Naive thymus-derived CD4-positive, alpha-beta T cell (primary cell): ENCODE measurements at regions not wholly inside any gene's neighbourhood (a gene's known extent, or its start where the extent isn't known, plus 50 kb on each side); places are given as distances from the start of the nearest gene placed in this dataset.
A peak's percentile ranks its signal among the peaks of the same experiment; 100 is the strongest.
"Not testable (repeated sequence)": the region's sequence is repeated elsewhere in the genome, so short reads cannot be mapped to it uniquely, and the experiment has no call there.

Experiments used
- ATAC-seq: fragments of 150-1000 bp; cut with Tn5 transposase; 2 replicates; pipeline ENCODE4 v1.10.0; 2021; ENCODE audit warnings: mild to moderate bottlenecking, moderate library complexity
- CTCF ChIA-PET: fragments of 350-600 bp; sonication (Branson Sonifier 250); formaldehyde crosslinking; loops from one replicate; lab custom pipeline; 2021; ENCODE audit warnings: antibody characterized with exemption; lab: Charles Lee
- POLR2A ChIA-PET: fragments of 350-600 bp; sonication (Branson Sonifier 250); formaldehyde crosslinking; loops from one replicate; lab custom pipeline; 2021; ENCODE audit warnings: antibody characterized with exemption, inconsistent platforms; lab: Charles Lee
- DNase-seq, 9 donors: peaks; one replicate each; pipeline versions ENCODE4 v3.0.0 to v3.0.0-alpha.2; 2020 to 2022; ENCODE audit warnings: mixed read lengths in 1 of 9
- H3K27ac ChIP-seq: one replicate; pipeline ENCODE4 v1.7.0; 2013; ENCODE audit warnings: mild to moderate bottlenecking, low read depth, low read length, moderate library complexity
- H3K27me3 ChIP-seq, 2 donors: one replicate each; pipeline ENCODE4 v1.7.0; 2013; ENCODE audit warnings: low read length in 2 of 2, mild to moderate bottlenecking in 2 of 2, moderate library complexity in 2 of 2; ENCODE audit not compliant: control insufficient read depth in 2 of 2, insufficient read depth in 2 of 2
- H3K36me3 ChIP-seq, 3 experiments: 1 replicate in 2 of 3; 2 replicates in 1 of 3; pipeline ENCODE4 v1.7.0; 2013; ENCODE audit warnings: low read length in 3 of 3, mild to moderate bottlenecking in 3 of 3, moderate library complexity in 1 of 3; ENCODE audit not compliant: insufficient read depth in 3 of 3, control insufficient read depth in 2 of 3
- H3K4me1 ChIP-seq, 2 donors: one replicate each; pipeline ENCODE4 v1.7.0; 2013; ENCODE audit warnings: low read length in 2 of 2, mild to moderate bottlenecking in 2 of 2, moderate library complexity in 1 of 2; ENCODE audit not compliant: control insufficient read depth in 2 of 2, insufficient read depth in 2 of 2
- H3K4me3 ChIP-seq: 2 replicates; pipeline ENCODE4 v1.7.0; 2013; ENCODE audit warnings: mild to moderate bottlenecking, low read length
- H3K9me3 ChIP-seq, 3 experiments: 1 replicate in 2 of 3; 2 replicates in 1 of 3; pipeline ENCODE4 v1.7.0; 2013; ENCODE audit warnings: low read length in 3 of 3; ENCODE audit not compliant: control insufficient read depth in 2 of 3
- H3K27ac Mint-ChIP-seq, 9 donors: one replicate each; pipeline ENCODE4 v1.8.0; 2020 to 2022; ENCODE audit warnings: mixed read lengths in 9 of 9, mild to moderate bottlenecking in 8 of 9, moderate library complexity in 5 of 9, inconsistent platforms in 2 of 9
- H3K27me3 Mint-ChIP-seq, 5 donors: one replicate each; pipeline ENCODE4 v1.8.0; 2021 to 2022; ENCODE audit warnings: mixed read lengths in 5 of 5, mild to moderate bottlenecking in 1 of 5
- H3K36me3 Mint-ChIP-seq, 5 donors: one replicate each; pipeline ENCODE4 v1.8.0; 2020 to 2022; ENCODE audit warnings: mixed read lengths in 5 of 5, mild to moderate bottlenecking in 3 of 5, inconsistent platforms in 1 of 5
- H3K4me1 Mint-ChIP-seq, 7 donors: one replicate each; pipeline ENCODE4 v1.8.0; 2020 to 2022; ENCODE audit warnings: mixed read lengths in 7 of 7, mild to moderate bottlenecking in 3 of 7, inconsistent platforms in 1 of 7
- H3K4me3 Mint-ChIP-seq, 10 donors: one replicate each; pipeline ENCODE4 v1.8.0; 2020 to 2022; ENCODE audit warnings: mild to moderate bottlenecking in 10 of 10, mixed read lengths in 10 of 10, moderate library complexity in 6 of 10, inconsistent platforms in 2 of 10
- H3K9me3 Mint-ChIP-seq, 11 donors: one replicate each; pipeline ENCODE4 v1.8.0; 2020 to 2022; ENCODE audit warnings: mixed read lengths in 11 of 11, mild to moderate bottlenecking in 4 of 11, inconsistent platforms in 1 of 11, moderate library complexity in 1 of 11
- intact Hi-C, 2 donors: fragments of 100-400 bp; cut with micrococcal nuclease; formaldehyde crosslinking; loops; one replicate each; pipeline ENCODE4 v1.15.1; 2023

GRCh38 chr17:37859451-37859850 is 64.8 kb upstream of the TBC1D3K start:
- ChIA-PET CTCF (no interaction called here), POLR2A (no interaction called here)
- peaks cover 0 to 6% (median 0%) of the 10 kb centered on the region in 3 experiments for H3K9me3 ChIP-seq
- H3K27ac ChIP-seq, result no peak overlapping the region
- intact Hi-C loops, result no loop called here
- H3K27me3 ChIP-seq, result no peaks in the 10 kb centered on the region
- Mint-ChIP-seq H3K4me1 (peaks cover 0 to 13% (median 0%) of the 10 kb centered on the region in 7 donors), H3K9me3 (peaks cover 0 to 23% (median 15%) of the 10 kb centered on the region in 11 donors), H3K36me3 (peaks cover 0 to 9% (median 3%) of the 10 kb centered on the region in 5 donors), H3K4me3 (no peak overlapping the region), H3K27me3 (peaks cover 15 to 36% (median 27%) of the 10 kb centered on the region in 5 donors), H3K27ac (no peak overlapping the region)
- H3K36me3 ChIP-seq, result no peaks in the 10 kb centered on the region
- ATAC-seq (no peak), DNase-seq (no peak)
- H3K4me1 ChIP-seq, result no peaks in the 10 kb centered on the region
- no peak overlapping the region for H3K4me3 ChIP-seq

GRCh38 chr17:37858391-37858790 is 65.8 kb upstream of the TBC1D3K start:
- H3K36me3 Mint-ChIP-seq, H3K4me1 ChIP-seq, intact Hi-C loops, H3K27ac ChIP-seq, CTCF ChIA-PET, H3K4me3 Mint-ChIP-seq, H3K27me3 ChIP-seq, DNase-seq, POLR2A ChIA-PET, H3K36me3 ChIP-seq, H3K4me3 ChIP-seq, H3K9me3 ChIP-seq, H3K27ac Mint-ChIP-seq, ATAC-seq: not testable (repeated sequence)
- Mint-ChIP-seq H3K27me3 (peaks cover 10 to 33% (median 19%) of the 10 kb centered on the region in 5 donors), H3K4me1 (peaks cover 0 to 17% (median 0%) of the 10 kb centered on the region in 7 donors), H3K9me3 (peaks cover 0 to 23% (median 15%) of the 10 kb centered on the region in 11 donors)

- Mint-ChIP-seq H3K36me3 (peaks cover 0 to 9% (median 3%) of the 10 kb centered on the region in 5 donors), H3K4me1 (peaks cover 0 to 17% (median 0%) of the 10 kb centered on the region in 7 donors), H3K9me3 (peaks cover 0 to 23% (median 15%) of the 10 kb centered on the region in 11 donors), H3K27me3 (peaks cover 10 to 43% (median 16%) of the 10 kb centered on the region in 5 donors), H3K27ac (peak overlapping the region in 2 of 9 donors; percentile 10 to 49), H3K4me3 (no peak overlapping the region)
- H3K36me3 ChIP-seq, result no peaks in the 10 kb centered on the region
- ChIA-PET POLR2A (no interaction called here), CTCF (no interaction called here)
- no peaks in the 10 kb centered on the region for H3K27me3 ChIP-seq
- H3K9me3 ChIP-seq, result peaks cover 0 to 6% (median 0%) of the 10 kb centered on the region in 3 experiments
- intact Hi-C loops, result no loop called here
- DNase-seq (no peak), ATAC-seq (no peak)
- no peak overlapping the region for H3K27ac ChIP-seq
- H3K4me1 ChIP-seq, result no peaks in the 10 kb centered on the region
- H3K4me3 ChIP-seq, result no peak overlapping the region
Measured at GRCh38 chr17:37856245-37856644, 68.0 kb upstream of the TBC1D3K start.

DNA sequence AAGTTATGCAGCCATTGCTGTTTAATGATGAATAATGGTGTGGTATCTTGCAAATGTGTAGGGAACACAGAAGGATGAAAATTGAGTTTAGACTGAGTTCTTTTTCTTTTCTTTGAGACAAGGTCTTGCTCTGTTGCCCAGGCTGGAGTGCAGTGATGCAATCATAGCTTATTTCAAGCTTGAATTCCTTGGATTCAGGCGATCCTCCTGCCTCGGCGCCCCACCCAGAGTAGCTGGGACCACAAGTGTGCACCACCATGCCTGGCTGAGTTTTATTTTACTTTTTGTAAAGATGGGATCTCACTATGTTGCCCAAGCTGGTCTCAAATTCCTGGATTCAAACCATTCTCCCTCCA is 74.6 kb upstream of the TBC1D3K start:
- no peak for ATAC-seq
- no peak for DNase-seq
- Histone ChIP-seq H3K9me3 (no peaks in the 10 kb centered on the region), H3K4me1 (no peaks in the 10 kb centered on the region), H3K4me3 (no peak overlapping the region), H3K36me3 (no peaks in the 10 kb centered on the region), H3K27me3 (no peaks in the 10 kb centered on the region), H3K27ac (no peak overlapping the region)
- intact Hi-C loops, result loop anchor here in 1 of 2 donors (10.0 kb wide), 1 partner anchor 75 kb away; no protein-coding TSS in a partner anchor
- peaks cover 0 to 44% (median 5%) of the 10 kb centered on the region in 7 donors for H3K4me1 Mint-ChIP-seq
- H3K4me3 Mint-ChIP-seq, result no peak overlapping the region
- peaks cover 0 to 3% (median 0%) of the 10 kb centered on the region in 11 donors for H3K9me3 Mint-ChIP-seq
- POLR2A ChIA-PET, result no interaction called here
- H3K36me3 Mint-ChIP-seq, result peaks cover 0 to 6% (median 0%) of the 10 kb centered on the region in 5 donors
- CTCF ChIA-PET, result no interaction called here
- H3K27me3 Mint-ChIP-seq, result peaks cover 0 to 15% (median 8%) of the 10 kb centered on the region in 5 donors
- H3K27ac Mint-ChIP-seq, result peak overlapping the region in 1 of 9 donors; percentile 39

- H3K27ac ChIP-seq, result no peak overlapping the region
- Mint-ChIP-seq H3K27me3 (peaks cover 0 to 15% (median 8%) of the 10 kb centered on the region in 5 donors), H3K4me3 (peak overlapping the region in 1 of 10 donors; percentile 59), H3K4me1 (peaks cover 0 to 47% (median 11%) of the 10 kb centered on the region in 7 donors), H3K9me3 (peaks cover 0 to 3% (median 0%) of the 10 kb centered on the region in 11 donors), H3K36me3 (peaks cover 0 to 6% (median 0%) of the 10 kb centered on the region in 5 donors), H3K27ac (peak overlapping the region in 1 of 9 donors; percentile 87)
- DNase-seq (peak in 1 of 9 donors; percentile 53), ATAC-seq (peak; percentile 57)
- ChIA-PET POLR2A (no interaction called here), CTCF (no interaction called here)
- H3K9me3 ChIP-seq, result no peaks in the 10 kb centered on the region
- no peaks in the 10 kb centered on the region for H3K36me3 ChIP-seq
- H3K4me3 ChIP-seq, result no peak overlapping the region
- no peaks in the 10 kb centered on the region for H3K27me3 ChIP-seq
- intact Hi-C loops, result loop anchor here in 1 of 2 donors (10.0 kb wide), 1 partner anchor 74 kb away; no protein-coding TSS in a partner anchor
- H3K4me1 ChIP-seq, result no peaks in the 10 kb centered on the region
Measured at GRCh38 chr17:37848690-37849616, 75.3 kb upstream of the TBC1D3K start.

- Mint-ChIP-seq H3K27ac (peak overlapping the region in 1 of 9 donors; percentile 70), H3K27me3 (peaks cover 0 to 18% (median 8%) of the 10 kb centered on the region in 5 donors), H3K36me3 (peaks cover 0 to 6% (median 0%) of the 10 kb centered on the region in 5 donors), H3K4me1 (peaks cover 0 to 47% (median 12%) of the 10 kb centered on the region in 7 donors), H3K4me3 (peak overlapping the region in 1 of 10 donors; percentile 49), H3K9me3 (peaks cover 0 to 3% (median 0%) of the 10 kb centered on the region in 11 donors)
- no peaks in the 10 kb centered on the region for H3K9me3 ChIP-seq
- intact Hi-C loops, result loop anchor here in 1 of 2 donors (10.0 kb wide), 1 partner anchor 73 kb away; no protein-coding TSS in a partner anchor
- ChIA-PET POLR2A (no interaction called here), CTCF (no interaction called here)
- ATAC-seq, result no peak
- no peak overlapping the region for H3K27ac ChIP-seq
- H3K4me3 ChIP-seq, result no peak overlapping the region
- H3K36me3 ChIP-seq, result no peaks in the 10 kb centered on the region
- no peaks in the 10 kb centered on the region for H3K4me1 ChIP-seq
- no peaks in the 10 kb centered on the region for H3K27me3 ChIP-seq
- DNase-seq, result peak in 1 of 9 donors; percentile 37
Measured at GRCh38 chr17:37847811-37848331, 76.3 kb upstream of the TBC1D3K start.
